Stimulated activated CD8-positive, alpha-beta memory T cell treated with anti-CD3 and anti-CD28 coated beads, Interleukin-7, amount 100 ng/mL, for 48 hours (primary cell): ENCODE measurements at regions not wholly inside any gene's neighbourhood (a gene's known extent, or its start where the extent isn't known, plus 50 kb on each side); places are given as distances from the start of the nearest gene placed in this dataset.
"Not testable (repeated sequence)": the region's sequence is repeated elsewhere in the genome, so short reads cannot be mapped to it uniquely, and the experiment has no call there.

ENCODE experiments used
- DNase-seq, 2 donors: peaks; one replicate each; pipeline ENCODE4 v3.0.0-alpha.2; 2020; ENCODE audit warnings: low read depth in 1 of 2; ENCODE audit errors: extremely low read depth in 1 of 2

DNA sequence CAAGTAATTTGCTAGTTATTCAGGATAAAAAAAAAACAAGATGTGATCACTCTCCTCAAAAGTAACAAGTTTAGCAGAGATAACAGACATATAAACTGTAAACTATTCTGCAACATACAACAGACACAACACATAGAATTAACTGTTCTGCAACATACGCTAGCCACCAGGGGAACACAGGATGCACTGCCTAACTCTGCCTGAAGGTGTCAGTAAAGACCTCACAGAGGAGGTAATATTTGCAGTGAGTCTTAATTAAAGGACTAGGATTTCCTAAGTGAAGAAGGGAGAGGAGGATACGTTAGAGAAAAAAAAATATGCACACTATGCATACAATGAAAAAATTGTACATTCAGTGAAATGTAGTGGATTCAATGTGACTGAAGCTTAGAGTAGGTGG, 129.6 kb downstream of the NBPF8 start:
- DNase-seq: peak; percentile 48 to 58

DNA sequence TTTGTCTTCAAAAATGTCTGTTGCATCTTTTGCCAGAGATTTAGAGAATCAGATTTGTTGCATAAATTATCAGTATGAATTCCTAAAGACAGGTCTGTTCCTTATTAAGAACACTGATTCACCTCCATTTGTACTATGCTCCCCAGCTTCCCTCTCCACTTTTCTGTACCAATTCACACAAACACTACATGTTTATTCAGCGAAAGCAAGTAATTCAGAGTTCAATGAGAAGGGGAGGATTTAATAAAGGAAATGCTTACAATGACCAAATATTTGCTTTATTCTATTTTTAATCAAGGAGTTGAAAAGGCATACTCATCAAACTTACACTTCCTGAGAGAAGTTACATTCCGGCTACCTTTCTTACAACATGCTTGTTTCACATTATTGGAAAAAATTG, 135.5 kb downstream of the NBPF8 start:
- not testable (repeated sequence) for DNase-seq

DNA sequence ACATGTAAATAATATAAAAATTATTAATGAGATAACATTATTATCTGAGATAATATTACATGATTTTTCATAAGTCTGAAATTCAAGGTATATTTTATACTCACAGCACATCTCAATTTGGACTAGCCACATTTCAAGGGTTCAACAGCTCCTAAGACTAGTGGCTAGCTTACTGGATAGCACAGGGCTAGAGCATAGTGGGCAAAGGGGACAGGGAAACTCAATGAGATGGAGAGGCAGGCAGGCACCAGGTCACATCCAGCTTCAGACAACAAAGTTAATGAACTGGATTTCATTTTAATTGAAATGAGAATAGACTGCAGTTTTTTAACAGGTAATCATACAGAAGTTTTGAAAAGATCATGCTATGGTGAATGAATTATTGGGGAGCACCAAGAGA, 137.4 kb downstream of the NBPF8 start:
- DNase-seq: not testable (repeated sequence)

DNA sequence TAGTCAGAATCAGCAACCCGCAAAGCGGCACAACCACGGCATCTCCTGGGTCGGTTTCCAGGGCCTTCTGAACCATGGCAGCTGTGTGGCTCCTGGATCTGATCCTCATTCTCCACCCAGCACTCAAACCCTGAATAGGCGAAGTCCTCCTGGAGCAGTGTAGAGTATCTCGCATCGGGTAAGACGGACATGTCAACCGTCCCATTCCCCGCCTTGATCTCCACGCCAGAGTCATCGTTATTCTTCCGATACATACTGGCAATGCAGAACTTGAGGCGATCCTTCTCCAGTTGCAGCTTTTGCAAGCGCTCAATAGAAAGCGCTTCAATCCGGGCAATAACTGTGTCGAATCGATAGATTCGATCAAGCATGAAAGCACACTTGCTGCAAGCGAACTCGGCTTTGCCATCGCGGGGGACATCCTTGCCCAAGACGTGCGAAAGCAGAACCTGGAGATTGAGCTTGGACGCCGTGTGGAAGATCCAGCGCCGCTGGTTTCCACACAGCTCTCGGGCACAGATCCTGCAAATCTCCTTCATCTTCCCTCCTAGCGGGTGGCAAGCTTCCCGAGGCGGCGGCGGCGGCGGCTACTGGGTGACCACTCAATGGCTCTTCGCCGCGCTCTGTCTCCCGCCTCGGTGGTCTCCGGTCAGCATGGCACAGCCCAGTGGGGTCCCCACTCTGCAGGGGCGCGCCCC, 142.9 kb downstream of the NBPF8 start:
- DNase-seq: not testable (repeated sequence)

DNA sequence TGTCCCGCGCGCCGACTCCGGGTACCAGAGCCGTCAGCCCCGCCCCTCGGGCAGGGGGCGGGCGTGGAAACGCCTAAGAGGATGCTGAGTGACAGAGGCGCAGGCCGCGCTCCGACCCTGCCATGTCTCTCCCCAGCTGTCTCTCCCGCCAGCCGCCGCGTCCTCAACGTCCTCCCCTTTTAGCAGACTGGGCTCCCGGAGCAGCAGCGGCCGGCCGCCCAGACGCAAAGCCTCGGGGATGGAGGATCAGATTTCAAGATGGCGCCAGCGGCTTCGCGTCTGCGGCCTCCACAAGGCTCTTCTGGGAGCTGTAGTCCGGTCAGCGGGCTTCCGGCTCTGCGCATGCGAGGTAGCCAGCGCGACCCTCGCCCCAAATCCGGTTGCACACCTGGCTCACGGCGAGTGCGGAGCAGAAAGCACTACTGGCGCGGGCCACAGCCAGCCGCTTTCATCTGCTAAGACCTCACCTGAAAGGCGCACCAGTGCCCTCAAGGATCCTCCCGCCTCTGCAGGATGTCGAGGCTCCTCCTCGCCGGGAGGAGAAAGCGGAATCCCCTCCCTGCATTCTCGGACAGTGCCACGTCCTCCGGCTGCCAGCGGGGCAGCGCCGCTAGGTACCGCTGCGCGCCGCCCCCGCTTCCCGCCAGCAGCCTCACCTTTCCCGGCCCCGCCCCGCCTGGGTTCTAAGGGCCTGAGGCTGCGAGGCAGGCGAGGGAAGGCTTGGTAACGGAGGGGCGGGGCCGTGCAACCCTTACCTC, 143.6 kb downstream of the NBPF8 start:
- DNase-seq: peak; percentile 11 to 45

DNA sequence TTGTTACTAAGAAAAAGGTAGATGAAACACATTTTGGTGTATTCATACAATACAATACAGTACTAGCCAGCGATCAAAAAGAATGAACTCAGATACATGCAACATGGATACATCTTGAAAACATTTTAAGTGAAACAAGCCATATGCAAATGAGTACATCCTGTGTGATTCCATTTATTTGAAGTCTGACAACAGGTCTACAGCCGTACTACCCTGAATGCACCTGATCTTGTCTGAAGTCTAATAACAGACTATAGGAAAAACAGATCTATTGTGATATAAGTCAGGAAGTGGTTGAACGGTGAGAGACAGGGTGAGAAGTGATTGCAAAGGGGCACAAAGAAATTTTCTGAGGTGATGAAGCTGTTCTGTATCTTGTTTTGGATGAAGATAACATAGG, 146.9 kb downstream of the NBPF8 start:
- DNase-seq: not testable (repeated sequence)

DNA sequence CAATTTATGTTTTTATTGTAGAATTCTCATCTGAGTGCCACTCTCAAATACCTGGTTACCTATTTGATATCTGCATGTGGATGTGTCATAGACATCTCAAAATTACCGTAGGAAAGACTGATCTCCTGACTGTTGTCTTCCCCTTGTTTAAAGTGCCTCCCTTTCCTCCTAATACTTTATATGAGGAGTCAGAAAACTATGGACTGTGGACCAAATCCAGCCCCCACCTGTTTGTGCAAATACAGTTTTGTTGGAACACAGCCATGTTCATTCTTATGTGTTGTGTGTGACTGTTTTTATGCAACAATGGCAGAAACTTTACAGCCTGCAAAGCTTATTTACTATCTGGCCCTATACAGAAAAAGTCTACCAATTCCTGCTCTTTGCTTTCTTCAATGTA, 150.6 kb downstream of the NBPF8 start:
- DNase-seq: not testable (repeated sequence)

DNA sequence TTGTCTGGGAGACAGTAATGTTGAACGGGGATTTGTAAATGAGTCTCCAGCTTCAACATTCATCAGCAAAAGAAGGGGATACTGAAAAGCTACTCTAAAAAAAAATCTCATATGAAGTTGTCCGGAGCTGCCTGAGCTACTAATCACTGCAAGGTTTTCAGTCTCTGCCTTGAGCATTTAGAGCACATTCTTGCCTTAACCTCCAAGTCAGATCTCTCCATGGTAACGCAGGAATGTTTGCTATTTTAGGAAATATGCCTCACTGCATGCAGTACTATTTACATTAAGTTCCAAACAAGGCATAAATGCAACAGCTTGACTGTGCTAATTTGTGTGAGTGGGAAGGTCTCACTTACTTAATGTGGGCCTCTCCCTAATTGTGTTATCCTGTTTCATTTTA, 152.8 kb downstream of the NBPF8 start:
- DNase-seq: not testable (repeated sequence)

DNA sequence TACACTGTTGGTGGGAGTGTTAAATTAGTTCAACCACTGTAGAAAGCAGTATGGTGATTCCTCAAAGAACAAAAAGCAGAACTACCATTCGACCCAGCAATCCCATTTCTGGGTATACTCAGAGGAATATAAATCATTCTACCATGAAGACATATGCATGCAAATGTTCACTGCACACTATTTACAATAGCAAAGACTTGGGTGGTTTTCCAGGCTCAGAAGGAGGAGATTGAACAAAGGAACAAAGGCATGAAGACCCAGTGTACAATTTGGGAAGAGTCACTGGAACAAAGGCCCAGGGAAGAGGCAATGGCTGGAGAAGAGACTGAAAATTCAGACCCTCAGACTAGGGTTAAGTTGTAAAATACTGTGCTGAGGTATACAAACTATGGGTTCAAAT, 148.5 kb upstream of the NBPF26 start:
- not testable (repeated sequence) for DNase-seq

DNA sequence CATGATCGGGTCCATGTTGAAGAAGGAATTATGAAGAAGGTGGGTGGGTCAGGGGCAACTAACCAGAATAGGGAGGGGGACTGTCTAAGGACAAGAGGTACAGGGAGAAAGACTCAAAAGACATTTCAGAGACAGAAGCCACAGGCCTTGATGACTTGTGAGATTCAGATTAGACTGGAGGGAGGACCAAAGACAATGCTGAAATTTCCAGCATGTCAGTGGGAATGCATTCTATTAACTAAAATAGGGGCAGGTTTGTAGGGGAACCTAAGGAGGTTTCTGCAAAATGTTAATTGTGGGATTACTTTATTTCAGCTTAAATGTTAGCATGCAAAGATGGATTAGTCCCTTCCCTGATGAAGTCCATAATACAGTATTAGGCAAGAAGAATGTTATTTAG, 141.6 kb upstream of the NBPF26 start:
- not testable (repeated sequence) for DNase-seq

DNA sequence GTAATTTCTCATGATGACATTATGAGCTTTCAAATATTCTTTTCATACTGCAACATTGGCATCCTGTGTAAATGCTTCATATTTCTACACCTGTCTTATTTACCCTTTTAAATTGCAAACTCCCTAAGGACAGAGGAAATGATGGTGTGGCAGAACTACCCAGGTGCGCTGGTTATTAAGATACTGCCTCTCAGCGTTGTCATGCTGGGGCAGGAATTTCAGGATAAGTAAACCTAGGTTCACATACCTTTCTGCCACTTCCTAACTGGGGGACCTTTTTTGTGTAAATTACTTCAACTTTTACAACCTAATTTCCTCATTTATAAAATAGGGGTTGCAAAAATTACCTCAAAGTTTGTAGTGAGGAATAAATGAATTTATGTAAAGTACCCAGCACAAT, 137.7 kb upstream of the NBPF26 start:
- not testable (repeated sequence) for DNase-seq

DNA sequence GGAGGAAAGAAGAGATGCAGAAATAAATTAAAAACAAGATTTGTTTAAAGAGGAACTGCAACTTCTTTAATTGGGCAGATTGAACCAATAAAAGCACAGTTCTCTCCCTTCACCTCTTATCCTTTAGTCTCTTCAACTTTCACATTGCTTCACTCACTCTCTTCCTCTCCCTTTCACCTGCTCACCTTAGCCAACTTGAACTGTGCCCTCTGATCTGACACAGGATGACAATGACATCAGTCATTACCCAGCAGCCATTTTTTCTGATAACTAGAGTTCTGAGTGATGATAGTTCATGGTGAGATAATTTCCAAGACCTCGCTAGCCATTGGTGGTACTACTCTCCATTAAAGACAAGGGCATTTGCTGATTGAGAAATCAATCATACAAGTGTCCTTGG, 134.9 kb upstream of the NBPF26 start:
- DNase-seq: not testable (repeated sequence)

DNA sequence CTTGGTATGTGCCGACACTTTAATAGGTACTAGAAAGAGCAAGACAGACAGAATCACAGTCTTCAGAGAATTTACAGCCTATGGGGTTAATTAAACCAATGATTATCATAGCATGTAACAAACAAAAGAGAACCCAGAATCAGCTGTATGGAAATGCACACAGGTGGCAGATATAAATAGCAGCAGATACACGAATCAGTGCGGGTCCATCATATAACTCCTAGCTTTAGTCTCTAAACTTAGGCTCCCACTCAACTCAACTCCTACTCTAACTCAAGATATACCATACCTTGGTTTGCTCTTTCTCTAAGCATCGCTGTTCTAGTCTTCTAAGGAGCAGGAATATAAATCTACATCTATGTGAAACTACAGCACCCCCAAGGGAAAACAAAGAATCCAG, 132.0 kb upstream of the NBPF26 start:
- DNase-seq: not testable (repeated sequence)

DNA sequence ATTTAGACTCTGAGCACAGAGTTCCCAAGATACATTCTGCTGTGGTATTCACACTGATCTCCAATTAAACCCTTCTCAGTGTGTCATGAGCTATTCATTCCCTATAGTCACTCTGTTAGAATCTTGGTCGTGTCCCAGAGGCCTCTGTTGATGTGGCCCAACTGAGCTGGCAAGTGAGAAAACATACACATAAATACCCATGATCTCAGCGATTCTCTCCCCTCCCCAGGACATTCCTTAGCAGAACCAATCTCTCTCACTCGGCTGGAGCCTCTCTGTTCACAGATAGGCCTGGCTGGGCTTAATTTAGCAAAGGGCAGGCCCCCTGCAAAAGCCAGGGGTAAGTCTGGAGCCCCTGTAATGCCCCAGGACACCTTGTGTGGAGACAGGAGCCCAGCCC, 130.8 kb upstream of the NBPF26 start:
- not testable (repeated sequence) for DNase-seq

DNA sequence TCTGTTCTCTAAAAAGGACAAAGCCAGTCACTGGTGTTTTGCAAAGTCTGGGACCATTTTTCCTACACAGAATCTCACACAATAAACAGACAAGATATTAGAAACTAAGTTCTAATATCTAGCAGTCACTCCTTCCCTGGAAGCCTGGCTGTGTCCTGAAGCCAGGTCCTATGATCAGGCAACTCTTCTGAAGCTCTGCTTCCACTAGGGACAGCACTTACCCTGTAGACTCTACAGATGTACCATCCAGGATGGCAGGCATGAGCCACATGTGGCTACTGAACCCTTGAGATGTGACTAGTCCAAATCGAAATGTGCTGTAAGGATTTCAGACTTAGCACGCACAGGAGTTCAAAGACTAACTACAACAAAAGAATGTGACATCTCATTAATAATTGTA, 130.1 kb upstream of the NBPF26 start:
- DNase-seq: not testable (repeated sequence)

DNA sequence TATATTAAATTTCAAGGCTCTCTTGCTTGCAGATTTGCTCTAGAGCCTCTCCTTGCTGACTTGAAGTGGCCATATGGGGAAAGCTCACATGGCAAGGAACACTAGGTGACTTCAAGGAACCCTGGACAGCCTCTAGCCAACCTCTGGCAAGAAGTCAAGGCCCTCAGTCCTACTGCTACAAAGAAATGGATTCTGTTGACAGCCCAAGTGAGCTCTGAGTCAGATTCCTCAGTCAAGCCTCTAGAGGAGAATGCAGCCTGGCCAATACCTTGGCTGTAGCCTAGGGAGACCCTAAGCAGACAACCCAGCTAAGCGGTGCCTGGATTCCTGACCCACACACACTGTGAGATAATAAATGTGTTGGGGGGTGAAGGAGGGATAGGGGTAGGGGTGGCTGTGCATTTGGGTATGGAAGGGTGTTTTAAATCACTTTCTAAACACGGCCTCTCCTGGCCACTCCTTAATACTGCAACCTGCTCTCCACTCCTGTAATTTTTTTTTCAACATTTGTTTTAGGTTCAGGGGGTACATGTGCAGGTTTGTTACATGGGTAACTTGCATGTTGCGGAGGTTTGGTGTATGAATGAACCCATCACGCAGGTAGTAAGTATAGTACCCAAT, 125.3 kb upstream of the NBPF26 start:
- DNase-seq: not testable (repeated sequence)

DNA sequence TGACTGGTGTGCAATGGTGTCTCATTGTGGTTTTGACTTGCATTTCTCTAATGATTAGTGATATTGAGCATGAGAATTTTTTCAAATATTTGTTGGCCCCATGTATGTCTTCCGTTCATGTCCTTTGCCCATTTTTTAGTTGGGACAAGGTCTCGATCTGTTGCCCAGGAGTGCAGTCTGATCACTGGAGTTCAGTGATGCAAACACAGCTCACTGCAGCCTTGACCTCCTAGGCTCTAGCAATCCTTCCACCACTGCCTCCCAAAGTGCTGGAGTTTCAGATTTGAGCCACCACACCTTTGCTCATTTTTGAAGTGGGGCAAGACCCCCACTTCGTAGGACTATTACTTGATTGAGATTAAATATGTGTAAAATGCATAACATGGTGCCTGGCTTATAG, 124.2 kb upstream of the NBPF26 start:
- not testable (repeated sequence) for DNase-seq

DNA sequence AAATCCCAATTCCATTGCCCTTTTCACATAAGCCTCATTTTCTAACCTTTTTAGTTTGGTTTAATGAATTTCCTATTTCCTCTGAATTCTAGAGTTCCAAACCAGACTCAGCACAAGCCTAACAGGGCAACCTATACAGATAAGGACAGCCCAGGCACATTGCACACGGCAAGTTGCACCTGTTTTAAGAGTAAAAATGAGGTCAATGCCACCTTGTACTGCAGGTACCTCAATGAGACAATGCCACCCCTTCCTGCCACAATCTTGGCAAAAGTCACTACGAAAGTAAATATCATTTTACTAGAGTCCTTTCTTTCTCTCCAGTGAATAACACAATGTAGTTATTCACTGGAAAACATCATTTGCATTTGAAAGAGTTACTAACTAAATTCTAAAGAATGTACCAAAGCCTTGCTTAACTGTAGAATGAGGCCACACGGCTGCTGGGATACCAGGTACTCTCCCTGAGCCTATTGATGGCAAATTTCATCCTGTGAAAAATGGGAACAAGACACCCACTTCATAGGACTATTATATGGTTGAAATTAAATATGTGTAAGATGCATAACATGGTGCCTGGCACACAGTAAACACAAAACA, 123.2 kb upstream of the NBPF26 start:
- not testable (repeated sequence) for DNase-seq

DNA sequence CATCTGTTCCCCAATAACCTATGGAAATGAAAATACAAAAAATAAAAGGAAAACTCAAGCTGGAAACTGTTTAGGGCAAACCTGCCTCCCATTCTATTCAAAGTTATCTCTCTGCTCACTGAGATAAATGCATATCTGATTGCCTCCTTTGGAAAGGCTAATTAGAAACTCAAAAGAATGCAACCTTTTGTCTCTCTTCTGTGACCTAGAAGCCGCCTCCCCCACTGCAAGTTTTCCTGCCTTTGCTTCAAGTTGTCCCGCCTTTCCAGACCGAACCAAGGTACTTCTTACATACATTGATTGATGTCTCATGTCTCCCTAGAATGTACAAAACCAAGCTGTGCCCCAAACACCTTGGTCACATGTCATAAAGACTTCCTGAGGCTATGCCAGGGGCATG, 115.9 kb upstream of the NBPF26 start:
- not testable (repeated sequence) for DNase-seq

DNA sequence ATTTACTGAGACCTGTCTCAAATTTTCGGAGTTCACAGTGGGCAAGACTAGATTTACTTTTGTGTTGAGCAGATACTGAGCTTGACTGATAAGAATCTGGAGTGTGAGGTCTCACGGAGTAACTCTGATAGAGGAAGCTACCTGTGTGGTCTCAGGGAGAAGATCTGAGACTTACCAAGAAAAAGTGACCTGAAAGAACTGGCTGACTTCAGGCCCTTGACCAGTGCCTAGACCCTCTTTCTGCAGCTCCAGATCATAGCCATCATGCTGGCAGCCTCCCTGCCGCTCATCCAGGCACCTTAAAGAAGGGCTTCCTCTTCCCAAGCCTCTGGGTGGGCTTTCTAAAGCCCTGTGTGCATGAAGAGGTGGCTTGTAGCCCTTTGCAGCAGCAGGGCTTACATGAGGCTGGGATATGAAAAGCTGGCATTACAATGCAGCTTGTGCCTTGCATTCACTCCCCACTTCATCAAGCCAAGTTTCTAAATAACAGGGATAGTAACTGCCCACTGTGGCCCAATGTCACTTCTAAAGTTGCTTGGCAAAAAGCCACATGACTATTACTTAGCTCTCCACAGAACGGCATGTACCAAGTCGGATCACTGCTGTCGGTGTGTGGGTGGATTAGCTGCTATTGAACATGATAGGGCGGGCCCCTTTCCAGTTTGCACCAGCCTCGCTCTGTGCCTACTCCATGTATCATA, 115.3 kb upstream of the NBPF26 start:
- DNase-seq: not testable (repeated sequence)
